HepG2 (cell line): ENCODE measurements at regions not wholly inside any gene's neighbourhood (a gene's known extent, or its start where the extent isn't known, plus 50 kb on each side); places are given as distances from the start of the nearest gene placed in this dataset.

Experiments
- ATAC-seq: fragments of 200-7000 bp; cut with Tn5 transposase; 3 replicates; pipeline ENCODE4 v1.9.1; 2020; ENCODE audit warnings: mild to moderate bottlenecking, moderate library complexity
- BruUV-seq: library from RNA; stranded (reverse); fragments of 400-500 nt; replicated peaks from 2 replicates; lab custom pipeline; 2021; lab: Mats Ljungman, UMichigan
- CTCF ChIA-PET: fragments of 300-600 bp; formaldehyde crosslinking; extraction: SDS; loops from one replicate; lab custom pipeline; 2021; ENCODE audit warnings: low total read pairs, inconsistent platforms, low intra/inter-chr PET ratio; lab: Yijun Ruan, JAX
- POLR2A ChIA-PET: fragments of 350-600 bp; sonication (Branson Sonifier 250); formaldehyde crosslinking; loops from one replicate; lab custom pipeline; 2020; ENCODE audit warnings: antibody characterized with exemption, inconsistent platforms; lab: Yijun Ruan, JAX
- DNase-seq: peaks from one replicate; pipeline ENCODE4 v3.0.0-alpha.2; 2015; ENCODE audit warnings: low spot score
- FAIRE-seq: peaks from 3 replicates; lab custom pipeline; 2011; peaks lifted over from hg19 to GRCh38; lab: Jason Lieb, UNC
- H2AFZ ChIP-seq: one replicate; pipeline ENCODE4 v1.6.1; 2011; ENCODE audit warnings: low read length, inconsistent platforms
- H3K27ac ChIP-seq: fragments of 300-600 bp; 3 replicates; pipeline ENCODE4 v1.8.0; 2011; ENCODE audit warnings: mixed run types, mild to moderate bottlenecking, mixed read lengths, low read length, inconsistent platforms; ENCODE audit not compliant: insufficient read depth; ENCODE audit errors: extremely low read length
- H3K27me3 ChIP-seq, 2 experiments: fragments of 200-600 bp in 1 of 2; 2 replicates in 1 of 2; 3 replicates in 1 of 2; pipeline versions ENCODE4 v1.6.0 to v1.8.0; 2011; ENCODE audit warnings: low read length in 2 of 2, mild to moderate bottlenecking in 2 of 2, moderate library complexity in 2 of 2, inconsistent platforms in 1 of 2; ENCODE audit not compliant: insufficient read depth in 2 of 2, control insufficient read depth in 1 of 2
- H3K36me3 ChIP-seq, 2 experiments: fragments of 200-600 bp in 1 of 2; replicated peaks in 1 of 2; 2 replicates in 1 of 2; 3 replicates in 1 of 2; pipeline versions ENCODE4 v1.5.1 to v1.8.0; 2011; ENCODE audit warnings: low read length in 2 of 2, inconsistent platforms in 1 of 2; ENCODE audit not compliant: insufficient read depth in 2 of 2, control insufficient read depth in 1 of 2
- H3K4me1 ChIP-seq: 2 replicates; pipeline ENCODE4 v1.5.1; 2012; ENCODE audit warnings: low read length, inconsistent platforms; ENCODE audit not compliant: insufficient read depth
- H3K4me2 ChIP-seq: 2 replicates; pipeline ENCODE4 v1.6.0; 2011; ENCODE audit warnings: low read depth, low read length, inconsistent platforms
- H3K4me3 ChIP-seq, 3 experiments: fragments of 200-600 bp in 1 of 3; sonication (generic), shearing (Covaris generic) in 1 of 3; replicated peaks in 1 of 3; 2 replicates each; pipeline ENCODE4 v1.5.1; 2011 to 2016; ENCODE audit warnings: low read length in 3 of 3, inconsistent platforms in 2 of 3, low read depth in 2 of 3, mild to moderate bottlenecking in 2 of 3, control low read depth in 1 of 3, mixed read lengths in 1 of 3; ENCODE audit not compliant: insufficient read depth in 1 of 3
- H3K79me2 ChIP-seq: one replicate; pipeline ENCODE4 v1.6.1; 2011; ENCODE audit warnings: low read length, inconsistent platforms; ENCODE audit not compliant: insufficient read depth
- H3K9ac ChIP-seq: 2 replicates; pipeline ENCODE4 v1.6.0; 2011; ENCODE audit warnings: mild to moderate bottlenecking, low read depth, low read length, inconsistent platforms; ENCODE audit not compliant: insufficient read depth
- H3K9me3 ChIP-seq: 2 replicates; pipeline ENCODE4 v1.5.1; 2012; ENCODE audit warnings: mild to moderate bottlenecking, low read length
- H4K20me1 ChIP-seq: 2 replicates; pipeline ENCODE4 v1.6.0; 2011; ENCODE audit warnings: inconsistent platforms, mild to moderate bottlenecking, low read length, moderate library complexity; ENCODE audit not compliant: insufficient read depth
- ARNTL ChIP-seq: sonication (generic); formaldehyde crosslinking; IDR thresholded peaks from 2 replicates; pipeline ENCODE4 v1.4.0; 2020; ENCODE audit warnings: mild to moderate bottlenecking, missing genetic modification reagents
- CBX1 ChIP-seq: IDR thresholded peaks from one replicate; pipeline ENCODE4 v1.6.1; 2016; ENCODE audit warnings: antibody characterized with exemption, low read depth
- KLF12 ChIP-seq: sonication (generic); formaldehyde crosslinking; IDR thresholded peaks from 2 replicates; pipeline ENCODE4 v1.4.0; 2020; ENCODE audit warnings: missing genetic modification reagents, borderline replicate concordance
- MZF1 ChIP-seq: sonication (generic); formaldehyde crosslinking; IDR thresholded peaks from 2 replicates; pipeline ENCODE4 v1.8.1; 2023; ENCODE audit warnings: mild to moderate bottlenecking, missing genetic modification reagents, borderline replicate concordance
- RFXANK ChIP-seq: IDR thresholded peaks from 2 replicates; pipeline ENCODE4 v1.6.1; 2016
- SOX13 ChIP-seq, 3 experiments: fragments of 450-650 bp in 1 of 3; sonication (generic) in 1 of 3; formaldehyde crosslinking in 1 of 3; IDR thresholded peaks in 2 of 3; conservative IDR thresholded peaks in 1 of 3; 2 replicates each; pipeline versions ENCODE4 v1.5.0 to v1.6.1; 2016 to 2020; ENCODE audit warnings: antibody characterized with exemption in 1 of 3, mild to moderate bottlenecking in 1 of 3, missing compliant biosample characterization in 1 of 3, missing genetic modification reagents in 1 of 3, moderate library complexity in 1 of 3
- ZBTB7B ChIP-seq: sonication (generic); formaldehyde crosslinking; IDR thresholded peaks from 2 replicates; pipeline ENCODE4 v1.4.0; 2020; ENCODE audit warnings: missing genetic modification reagents
- ZNF432 ChIP-seq: sonication (generic); formaldehyde crosslinking; IDR thresholded peaks from 2 replicates; pipeline ENCODE4 v1.5.0; 2020; ENCODE audit warnings: missing genetic modification reagents, mild to moderate bottlenecking, borderline replicate concordance
- WGBS: methylation state at CpG from one replicate; pipeline ENCODE4 v1.1.6; 2017; ENCODE audit warnings: low lambda C conversion rate; 5-methylcytosine and 5-hydroxymethylcytosine counted together
- in situ Hi-C: cut with HindIII; loops from 2 replicates; pipeline ENCODE4 v1.10.0; 2017; ENCODE audit warnings: low pct_unique_long_range_greater_than_20kb; ENCODE audit not compliant: extremely low pct_ligation_motif_present
- intact Hi-C: fragments of 100-400 bp; cut with micrococcal nuclease; formaldehyde crosslinking; loops from one replicate; pipeline ENCODE4 v1.10.0; 2022; ENCODE audit not compliant: unreplicated experiment
- TF ChIP-seq, protein P1 (sequence below): sonication (generic); formaldehyde crosslinking; IDR thresholded peaks from 2 replicates; pipeline ENCODE4 v1.8.0; 2022; ENCODE audit warnings: mild to moderate bottlenecking, missing genetic modification reagents, moderate library complexity
- TF ChIP-seq, protein P2 (sequence below): sonication (generic); formaldehyde crosslinking; IDR thresholded peaks from 2 replicates; pipeline ENCODE4 v1.4.0; 2020; ENCODE audit warnings: missing genetic modification reagents
- TF ChIP-seq, protein P3 (sequence below): IDR thresholded peaks from 2 replicates; pipeline ENCODE4 v1.6.1; 2012; ENCODE audit warnings: low read length, improper control_type of control experiment

DNA sequence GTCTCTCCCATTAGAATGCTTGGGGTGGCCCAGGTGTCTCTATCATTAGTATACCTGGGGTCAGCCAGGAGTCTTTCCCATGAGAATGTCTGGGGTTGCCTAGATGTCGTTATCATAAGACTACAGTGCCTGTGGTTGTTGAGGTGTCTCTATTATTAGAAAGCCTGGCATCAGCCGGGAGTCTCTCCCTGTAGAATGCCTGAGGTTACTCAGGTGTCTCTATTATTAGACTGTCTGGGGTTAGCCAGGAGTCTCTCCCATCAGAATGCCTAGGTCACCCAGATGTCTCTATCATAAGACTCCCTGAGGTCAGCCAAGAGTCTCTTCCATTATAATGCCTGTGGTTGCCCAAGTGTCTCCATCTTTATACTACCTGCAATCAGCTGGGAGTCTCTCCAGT is 1541.1 kb downstream of the UQCRFS1 start (continued):
- TF ChIP-seq, protein P1, sequence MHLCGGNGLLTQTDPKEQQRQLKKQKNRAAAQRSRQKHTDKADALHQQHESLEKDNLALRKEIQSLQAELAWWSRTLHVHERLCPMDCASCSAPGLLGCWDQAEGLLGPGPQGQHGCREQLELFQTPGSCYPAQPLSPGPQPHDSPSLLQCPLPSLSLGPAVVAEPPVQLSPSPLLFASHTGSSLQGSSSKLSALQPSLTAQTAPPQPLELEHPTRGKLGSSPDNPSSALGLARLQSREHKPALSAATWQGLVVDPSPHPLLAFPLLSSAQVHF, result no peak

DNA sequence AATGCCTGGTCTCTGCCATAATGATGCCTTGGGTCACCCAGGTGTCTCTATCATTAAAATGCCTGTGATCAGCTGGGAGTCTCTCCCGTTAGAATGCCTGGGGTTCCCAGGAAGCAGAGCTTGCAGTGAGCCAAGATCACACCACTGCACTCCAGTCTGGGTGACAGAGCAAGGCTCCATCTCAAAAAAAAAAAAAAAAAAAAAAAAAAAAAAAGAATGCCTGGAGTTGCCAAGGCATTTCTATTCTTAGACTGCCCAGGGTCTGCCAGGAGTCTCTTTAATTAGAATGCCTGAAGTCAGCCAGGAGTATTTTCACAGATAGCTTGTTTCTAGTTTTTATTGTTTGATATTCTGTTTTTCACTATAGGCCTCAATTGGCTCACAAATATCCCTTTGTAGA is 1552.5 kb downstream of the UQCRFS1 start:
- WGBS, result 0% methylated on average over 1 of the region's 1 CpG
- POLR2A ChIA-PET, result no interaction called here
- in situ Hi-C loops, result no loop called here
- no peak overlapping the region for H3K4me3 ChIP-seq
- CTCF ChIA-PET, result no interaction called here
- no TSS peak for BruUV-seq
- no peak overlapping the region for H2AFZ ChIP-seq
- intact Hi-C loops, result no loop called here
- DNase-seq, result no peak
- no peak for FAIRE-seq
- H3K4me2 ChIP-seq, result no peak overlapping the region
- no peaks in the 10 kb centered on the region for H3K4me1 ChIP-seq
- TF ChIP-seq ZNF432 (no peak), ZBTB7B (CRISPR knock-in tag) (no peak), MZF1 (no peak), CBX1 (no peak), KLF12 (no peak), ARNTL (CRISPR knock-in tag) (no peak), SOX13 (IDR thresholded peaks at IDR 0.05) (no peak), SOX13 (CRISPR knock-in tag; conservative IDR thresholded peaks at IDR 0.05 in 1 of 2, IDR thresholded peaks at IDR 0.05 in 1 of 2) (no peak), RFXANK (CRISPR knock-in tag) (no peak)
- TF ChIP-seq, protein P2, sequence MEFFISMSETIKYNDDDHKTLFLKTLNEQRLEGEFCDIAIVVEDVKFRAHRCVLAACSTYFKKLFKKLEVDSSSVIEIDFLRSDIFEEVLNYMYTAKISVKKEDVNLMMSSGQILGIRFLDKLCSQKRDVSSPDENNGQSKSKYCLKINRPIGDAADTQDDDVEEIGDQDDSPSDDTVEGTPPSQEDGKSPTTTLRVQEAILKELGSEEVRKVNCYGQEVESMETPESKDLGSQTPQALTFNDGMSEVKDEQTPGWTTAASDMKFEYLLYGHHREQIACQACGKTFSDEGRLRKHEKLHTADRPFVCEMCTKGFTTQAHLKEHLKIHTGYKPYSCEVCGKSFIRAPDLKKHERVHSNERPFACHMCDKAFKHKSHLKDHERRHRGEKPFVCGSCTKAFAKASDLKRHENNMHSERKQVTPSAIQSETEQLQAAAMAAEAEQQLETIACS (CRISPR knock-in tag), result no peak
- TF ChIP-seq, protein P3, sequence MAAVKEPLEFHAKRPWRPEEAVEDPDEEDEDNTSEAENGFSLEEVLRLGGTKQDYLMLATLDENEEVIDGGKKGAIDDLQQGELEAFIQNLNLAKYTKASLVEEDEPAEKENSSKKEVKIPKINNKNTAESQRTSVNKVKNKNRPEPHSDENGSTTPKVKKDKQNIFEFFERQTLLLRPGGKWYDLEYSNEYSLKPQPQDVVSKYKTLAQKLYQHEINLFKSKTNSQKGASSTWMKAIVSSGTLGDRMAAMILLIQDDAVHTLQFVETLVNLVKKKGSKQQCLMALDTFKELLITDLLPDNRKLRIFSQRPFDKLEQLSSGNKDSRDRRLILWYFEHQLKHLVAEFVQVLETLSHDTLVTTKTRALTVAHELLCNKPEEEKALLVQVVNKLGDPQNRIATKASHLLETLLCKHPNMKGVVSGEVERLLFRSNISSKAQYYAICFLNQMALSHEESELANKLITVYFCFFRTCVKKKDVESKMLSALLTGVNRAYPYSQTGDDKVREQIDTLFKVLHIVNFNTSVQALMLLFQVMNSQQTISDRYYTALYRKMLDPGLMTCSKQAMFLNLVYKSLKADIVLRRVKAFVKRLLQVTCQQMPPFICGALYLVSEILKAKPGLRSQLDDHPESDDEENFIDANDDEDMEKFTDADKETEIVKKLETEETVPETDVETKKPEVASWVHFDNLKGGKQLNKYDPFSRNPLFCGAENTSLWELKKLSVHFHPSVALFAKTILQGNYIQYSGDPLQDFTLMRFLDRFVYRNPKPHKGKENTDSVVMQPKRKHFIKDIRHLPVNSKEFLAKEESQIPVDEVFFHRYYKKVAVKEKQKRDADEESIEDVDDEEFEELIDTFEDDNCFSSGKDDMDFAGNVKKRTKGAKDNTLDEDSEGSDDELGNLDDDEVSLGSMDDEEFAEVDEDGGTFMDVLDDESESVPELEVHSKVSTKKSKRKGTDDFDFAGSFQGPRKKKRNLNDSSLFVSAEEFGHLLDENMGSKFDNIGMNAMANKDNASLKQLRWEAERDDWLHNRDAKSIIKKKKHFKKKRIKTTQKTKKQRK, result no peak
- H3K9me3 ChIP-seq, result peaks cover 98% of the 10 kb centered on the region
- no peaks in the 10 kb centered on the region for H3K79me2 ChIP-seq
- no peaks in the 10 kb centered on the region for H4K20me1 ChIP-seq
- no peak overlapping the region for H3K9ac ChIP-seq
- H3K36me3 ChIP-seq, result no peaks in the 10 kb centered on the region
- no peak for ATAC-seq
- H3K27ac ChIP-seq, result no peak overlapping the region
- H3K27me3 ChIP-seq, result no peaks in the 10 kb centered on the region
